ENCODE measurements at regions not wholly inside any gene's neighbourhood (a gene's known extent, or its start where the extent isn't known, plus 50 kb on each side); places are given as distances from the start of the nearest gene placed in this dataset.

- Histone ChIP-seq H3K9ac (ENCODE audit: low read depth, low read length) (no peak overlapping the region), H3K4me3 (ENCODE audit: low read depth, low read length) (no peak overlapping the region), H3K9me3 (ENCODE audit: control insufficient read depth, insufficient read depth, low read length) (no peaks in the 10 kb centered on the region), H3K4me1 (ENCODE audit: control insufficient read depth, insufficient read depth, low read length) (peaks cover 40% of the 10 kb centered on the region), H3K36me3 (ENCODE audit: control insufficient read depth, insufficient read depth, low read length) (no peaks in the 10 kb centered on the region), H3K27me3 (ENCODE audit: control insufficient read depth, insufficient read depth, low read length) (no peaks in the 10 kb centered on the region), H3K27ac (ENCODE audit: low read depth, low read length) (no peak overlapping the region)
Observed at GRCh38 chr14:55752580-55753390, 172.8 kb downstream of the KTN1 start.

GRCh38 chr14:55754471-55754870 is 174.5 kb downstream of the KTN1 start:
- Histone ChIP-seq H3K4me1 (ENCODE audit: control insufficient read depth, insufficient read depth, low read length) (peaks cover 46% of the 10 kb centered on the region), H3K9me3 (ENCODE audit: control insufficient read depth, insufficient read depth, low read length) (no peaks in the 10 kb centered on the region), H3K27me3 (ENCODE audit: control insufficient read depth, insufficient read depth, low read length) (no peaks in the 10 kb centered on the region), H3K4me3 (ENCODE audit: low read depth, low read length) (no peak overlapping the region), H3K9ac (ENCODE audit: low read depth, low read length) (no peak overlapping the region), H3K27ac (ENCODE audit: low read depth, low read length) (no peak overlapping the region), H3K36me3 (ENCODE audit: control insufficient read depth, insufficient read depth, low read length) (no peaks in the 10 kb centered on the region)

GRCh38 chr14:55754871-55755270 is 174.9 kb downstream of the KTN1 start:
- Histone ChIP-seq H3K27ac (ENCODE audit: low read depth, low read length) (no peak overlapping the region), H3K4me3 (ENCODE audit: low read depth, low read length) (no peak overlapping the region), H3K9ac (ENCODE audit: low read depth, low read length) (no peak overlapping the region), H3K9me3 (ENCODE audit: control insufficient read depth, insufficient read depth, low read length) (no peaks in the 10 kb centered on the region), H3K4me1 (ENCODE audit: control insufficient read depth, insufficient read depth, low read length) (peaks cover 42% of the 10 kb centered on the region), H3K27me3 (ENCODE audit: control insufficient read depth, insufficient read depth, low read length) (no peaks in the 10 kb centered on the region), H3K36me3 (ENCODE audit: control insufficient read depth, insufficient read depth, low read length) (no peaks in the 10 kb centered on the region)

GRCh38 chr14:55756078-55756477 is 176.1 kb downstream of the KTN1 start:
- no peak overlapping the region for H3K4me3 ChIP-seq (ENCODE audit: low read depth, low read length)
- no peaks in the 10 kb centered on the region for H3K36me3 ChIP-seq (ENCODE audit: control insufficient read depth, insufficient read depth, low read length)
- H3K27ac ChIP-seq (ENCODE audit: low read depth, low read length), result no peak overlapping the region
- no peaks in the 10 kb centered on the region for H3K27me3 ChIP-seq (ENCODE audit: control insufficient read depth, insufficient read depth, low read length)
- peaks cover 40% of the 10 kb centered on the region for H3K4me1 ChIP-seq (ENCODE audit: control insufficient read depth, insufficient read depth, low read length)
- H3K9ac ChIP-seq (ENCODE audit: low read depth, low read length), result no peak overlapping the region
- H3K9me3 ChIP-seq (ENCODE audit: control insufficient read depth, insufficient read depth, low read length), result no peaks in the 10 kb centered on the region

GRCh38 chr14:55756557-55756956 is 176.6 kb downstream of the KTN1 start:
- no peaks in the 10 kb centered on the region for H3K9me3 ChIP-seq (ENCODE audit: control insufficient read depth, insufficient read depth, low read length)
- H3K4me1 ChIP-seq (ENCODE audit: control insufficient read depth, insufficient read depth, low read length), result peaks cover 40% of the 10 kb centered on the region
- H3K9ac ChIP-seq (ENCODE audit: low read depth, low read length), result no peak overlapping the region
- no peak overlapping the region for H3K27ac ChIP-seq (ENCODE audit: low read depth, low read length)
- no peak overlapping the region for H3K4me3 ChIP-seq (ENCODE audit: low read depth, low read length)
- no peaks in the 10 kb centered on the region for H3K27me3 ChIP-seq (ENCODE audit: control insufficient read depth, insufficient read depth, low read length)
- no peaks in the 10 kb centered on the region for H3K36me3 ChIP-seq (ENCODE audit: control insufficient read depth, insufficient read depth, low read length)

GRCh38 chr14:55758796-55759195 is 178.8 kb downstream of the KTN1 start:
- H3K9me3 ChIP-seq (ENCODE audit: control insufficient read depth, insufficient read depth, low read length), result no peaks in the 10 kb centered on the region
- H3K36me3 ChIP-seq (ENCODE audit: control insufficient read depth, insufficient read depth, low read length), result no peaks in the 10 kb centered on the region
- H3K9ac ChIP-seq (ENCODE audit: low read depth, low read length), result no peak overlapping the region
- no peak overlapping the region for H3K27ac ChIP-seq (ENCODE audit: low read depth, low read length)
- no peak overlapping the region for H3K4me3 ChIP-seq (ENCODE audit: low read depth, low read length)
- H3K27me3 ChIP-seq (ENCODE audit: control insufficient read depth, insufficient read depth, low read length), result no peaks in the 10 kb centered on the region
- peaks cover 36% of the 10 kb centered on the region for H3K4me1 ChIP-seq (ENCODE audit: control insufficient read depth, insufficient read depth, low read length)

- no peaks in the 10 kb centered on the region for H3K9me3 ChIP-seq (ENCODE audit: control insufficient read depth, insufficient read depth, low read length)
- peaks cover 36% of the 10 kb centered on the region for H3K4me1 ChIP-seq (ENCODE audit: control insufficient read depth, insufficient read depth, low read length)
- no peak overlapping the region for H3K9ac ChIP-seq (ENCODE audit: low read depth, low read length)
- no peaks in the 10 kb centered on the region for H3K36me3 ChIP-seq (ENCODE audit: control insufficient read depth, insufficient read depth, low read length)
- H3K27ac ChIP-seq (ENCODE audit: low read depth, low read length), result no peak overlapping the region
- H3K27me3 ChIP-seq (ENCODE audit: control insufficient read depth, insufficient read depth, low read length), result no peaks in the 10 kb centered on the region
- no peak overlapping the region for H3K4me3 ChIP-seq (ENCODE audit: low read depth, low read length)
Observed at GRCh38 chr14:55760789-55761566, 181.0 kb downstream of the KTN1 start.

GRCh38 chr14:55761651-55762050 is 181.6 kb downstream of the KTN1 start:
- no peaks in the 10 kb centered on the region for H3K9me3 ChIP-seq (ENCODE audit: control insufficient read depth, insufficient read depth, low read length)
- H3K9ac ChIP-seq (ENCODE audit: low read depth, low read length), result no peak overlapping the region
- H3K4me3 ChIP-seq (ENCODE audit: low read depth, low read length), result no peak overlapping the region
- H3K36me3 ChIP-seq (ENCODE audit: control insufficient read depth, insufficient read depth, low read length), result no peaks in the 10 kb centered on the region
- peaks cover 30% of the 10 kb centered on the region for H3K4me1 ChIP-seq (ENCODE audit: control insufficient read depth, insufficient read depth, low read length)
- H3K27ac ChIP-seq (ENCODE audit: low read depth, low read length), result no peak overlapping the region
- no peaks in the 10 kb centered on the region for H3K27me3 ChIP-seq (ENCODE audit: control insufficient read depth, insufficient read depth, low read length)

GRCh38 chr14:55762595-55763232 is 182.7 kb downstream of the KTN1 start:
- no peak overlapping the region for H3K4me3 ChIP-seq (ENCODE audit: low read depth, low read length)
- no peaks in the 10 kb centered on the region for H3K9me3 ChIP-seq (ENCODE audit: control insufficient read depth, insufficient read depth, low read length)
- no peak overlapping the region for H3K27ac ChIP-seq (ENCODE audit: low read depth, low read length)
- H3K36me3 ChIP-seq (ENCODE audit: control insufficient read depth, insufficient read depth, low read length), result no peaks in the 10 kb centered on the region
- H3K9ac ChIP-seq (ENCODE audit: low read depth, low read length), result no peak overlapping the region
- no peaks in the 10 kb centered on the region for H3K27me3 ChIP-seq (ENCODE audit: control insufficient read depth, insufficient read depth, low read length)
- H3K4me1 ChIP-seq (ENCODE audit: control insufficient read depth, insufficient read depth, low read length), result peaks cover 25% of the 10 kb centered on the region

- Histone ChIP-seq H3K9me3 (ENCODE audit: control insufficient read depth, insufficient read depth, low read length) (no peaks in the 10 kb centered on the region), H3K27ac (ENCODE audit: low read depth, low read length) (no peak overlapping the region), H3K27me3 (ENCODE audit: control insufficient read depth, insufficient read depth, low read length) (no peaks in the 10 kb centered on the region), H3K4me3 (ENCODE audit: low read depth, low read length) (no peak overlapping the region), H3K9ac (ENCODE audit: low read depth, low read length) (no peak overlapping the region), H3K4me1 (ENCODE audit: control insufficient read depth, insufficient read depth, low read length) (peaks cover 13% of the 10 kb centered on the region), H3K36me3 (ENCODE audit: control insufficient read depth, insufficient read depth, low read length) (no peaks in the 10 kb centered on the region)
Observed at GRCh38 chr14:55764784-55765183, 184.8 kb downstream of the KTN1 start.

GRCh38 chr14:55766071-55766470 is 186.1 kb downstream of the KTN1 start:
- Histone ChIP-seq H3K9ac (ENCODE audit: low read depth, low read length) (no peak overlapping the region), H3K4me1 (ENCODE audit: control insufficient read depth, insufficient read depth, low read length) (peaks cover 13% of the 10 kb centered on the region), H3K27ac (ENCODE audit: low read depth, low read length) (no peak overlapping the region), H3K9me3 (ENCODE audit: control insufficient read depth, insufficient read depth, low read length) (no peaks in the 10 kb centered on the region), H3K27me3 (ENCODE audit: control insufficient read depth, insufficient read depth, low read length) (no peaks in the 10 kb centered on the region), H3K4me3 (ENCODE audit: low read depth, low read length) (no peak overlapping the region), H3K36me3 (ENCODE audit: control insufficient read depth, insufficient read depth, low read length) (no peaks in the 10 kb centered on the region)
